LoVo (cell line): ENCODE measurements at regions not wholly inside any gene's neighbourhood (a gene's known extent, or its start where the extent isn't known, plus 50 kb on each side); places are given as distances from the start of the nearest gene placed in this dataset.
"Not testable (repeated sequence)": the region's sequence is repeated elsewhere in the genome, so short reads cannot be mapped to it uniquely, and the experiment has no call there.

Experiments
- DNase-seq: peaks from one replicate; pipeline ENCODE4 v3.0.0-alpha.2; 2016; ENCODE audit warnings: low spot score

DNA sequence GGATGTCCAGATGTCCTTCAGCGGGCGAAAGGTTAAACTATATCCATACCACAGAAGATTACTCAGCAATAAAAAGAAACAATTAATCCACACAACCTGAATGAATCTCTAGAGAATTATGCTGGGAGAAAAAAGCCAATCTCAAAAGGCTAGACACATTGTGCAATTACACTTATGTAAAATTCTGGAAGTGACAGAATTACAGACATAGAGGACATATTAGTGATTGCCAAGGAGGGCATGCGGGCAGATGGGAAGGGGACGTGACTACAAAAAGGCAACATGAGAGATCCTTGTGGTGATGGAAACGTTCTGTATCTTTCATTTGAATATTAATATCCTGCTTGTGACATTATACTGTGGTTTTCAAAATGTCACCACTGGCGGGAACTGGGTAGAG lies 103.5 kb upstream of the BMAL1 start:
- DNase-seq, result no peak

GRCh38 chr11:13183094-13183825 lies 94.3 kb upstream of the BMAL1 start:
- peak; percentile 52 for DNase-seq

- DNase-seq, result no peak
Measured at GRCh38 chr11:13183826-13184196, 93.8 kb upstream of the BMAL1 start.

GRCh38 chr11:13184295-13184794 lies 93.2 kb upstream of the BMAL1 start:
- no peak for DNase-seq

DNA sequence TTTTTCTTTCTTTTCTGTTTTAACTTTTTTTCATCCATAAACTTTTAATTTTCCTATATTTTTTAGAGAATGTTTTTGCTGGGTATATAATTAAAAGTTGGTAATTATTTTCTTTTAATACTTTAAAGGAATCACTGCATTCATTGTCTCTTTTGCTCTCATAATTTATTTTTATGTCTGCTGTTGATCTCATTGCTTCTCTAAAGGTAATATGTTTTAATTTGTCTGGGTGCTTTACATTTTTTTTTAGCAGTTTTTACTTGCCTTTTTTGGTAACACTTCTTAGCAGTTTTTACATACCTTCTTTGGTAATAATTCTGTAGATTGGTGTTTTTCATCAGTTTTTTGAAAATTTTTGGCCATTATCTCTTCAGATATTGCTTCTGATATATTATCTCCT lies 89.4 kb upstream of the BMAL1 start:
- no peak for DNase-seq

GRCh38 chr11:13189561-13190426 lies 87.8 kb upstream of the BMAL1 start:
- no peak for DNase-seq

DNA sequence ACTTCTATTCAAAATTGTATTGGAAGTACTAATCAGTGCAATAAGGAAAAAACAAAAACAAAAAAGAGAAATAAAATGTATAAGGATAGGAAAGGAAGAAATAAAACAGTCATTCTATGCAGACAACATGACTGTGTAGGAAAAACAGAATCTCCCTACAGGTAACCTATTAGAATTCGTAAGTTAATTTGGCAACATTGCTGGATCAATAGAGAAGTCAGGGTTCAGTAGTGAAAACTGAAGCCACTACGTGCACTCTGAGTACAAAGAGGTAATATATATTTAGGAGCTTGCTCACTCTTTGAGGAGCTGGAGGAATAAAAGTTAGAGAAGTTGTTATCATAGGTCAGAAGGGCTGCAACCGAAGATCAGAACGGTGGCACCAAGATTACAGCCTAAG lies 84.0 kb upstream of the BMAL1 start:
- DNase-seq, result no peak

- not testable (repeated sequence) for DNase-seq
Measured at GRCh38 chr11:13197374-13197773, 80.2 kb upstream of the BMAL1 start.

- no peak for DNase-seq
Measured at GRCh38 chr11:13205486-13205885, 72.1 kb upstream of the BMAL1 start.

GRCh38 chr11:13206086-13206640 lies 71.4 kb upstream of the BMAL1 start:
- DNase-seq, result no peak

- DNase-seq, result no peak
Measured at GRCh38 chr11:13207270-13207664, 70.3 kb upstream of the BMAL1 start.

GRCh38 chr11:13207665-13208594 lies 69.7 kb upstream of the BMAL1 start:
- peak; percentile 52 for DNase-seq

DNA sequence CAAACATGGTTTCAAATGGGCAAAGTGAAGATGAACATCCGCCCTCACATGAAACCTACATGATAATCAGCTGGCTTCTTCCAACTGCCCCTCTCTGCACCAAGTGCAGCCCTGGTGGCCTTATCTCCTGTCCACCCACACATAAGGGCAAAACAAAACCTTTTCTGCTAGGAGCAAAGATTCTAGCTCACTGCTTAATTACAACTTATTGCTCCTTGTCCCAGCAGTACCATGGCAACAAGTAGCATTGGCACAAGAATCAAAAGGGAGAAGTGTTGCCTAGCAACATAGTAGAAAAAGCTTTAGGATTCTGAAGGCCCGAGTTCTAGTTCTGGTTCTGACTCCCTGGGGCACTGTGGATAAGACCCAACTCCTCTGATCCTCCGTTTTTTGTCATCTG lies 68.7 kb upstream of the BMAL1 start:
- no peak for DNase-seq

GRCh38 chr11:13209379-13209778 lies 68.2 kb upstream of the BMAL1 start:
- DNase-seq, result no peak

DNA sequence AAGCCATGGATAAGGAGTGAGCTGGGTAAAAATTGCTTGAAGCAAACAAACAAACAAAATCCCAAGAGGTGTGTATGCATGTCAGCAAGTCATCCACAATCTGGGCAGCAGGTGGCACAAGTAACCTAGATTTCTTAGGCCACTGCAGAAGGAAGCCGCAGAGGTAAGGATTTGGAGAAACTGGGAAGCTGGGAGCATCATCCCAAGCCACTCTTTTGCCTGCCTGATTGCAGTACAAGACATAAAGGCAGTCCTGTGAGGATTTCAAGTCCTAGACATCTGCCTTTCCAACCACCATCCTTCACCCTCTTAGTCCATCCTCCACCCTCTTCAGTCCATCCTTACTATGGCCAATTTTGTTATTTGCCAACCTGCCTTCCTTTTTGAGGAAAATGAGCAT lies 67.2 kb upstream of the BMAL1 start:
- DNase-seq, result peak; percentile 70

DNA sequence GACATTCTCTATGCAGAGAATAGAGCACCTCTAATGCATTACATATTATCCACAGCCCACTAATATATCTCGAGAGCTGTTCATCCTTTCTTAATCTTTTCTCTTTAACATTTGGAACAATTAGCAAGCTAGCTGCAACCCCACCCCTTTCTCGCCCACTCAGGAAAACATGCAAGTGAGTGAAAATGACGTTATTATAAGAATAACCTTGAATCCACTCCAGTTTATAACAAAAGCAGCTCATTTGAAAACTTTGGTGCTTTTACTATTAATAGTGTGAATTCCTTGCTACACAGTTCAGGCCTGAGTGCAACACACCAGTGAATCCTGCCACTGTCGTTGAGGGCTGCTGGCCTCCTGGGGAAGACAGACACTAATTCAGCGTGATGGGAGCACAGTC lies 63.3 kb upstream of the BMAL1 start:
- no peak for DNase-seq

GRCh38 chr11:13215149-13215548 lies 62.4 kb upstream of the BMAL1 start:
- no peak for DNase-seq

DNA sequence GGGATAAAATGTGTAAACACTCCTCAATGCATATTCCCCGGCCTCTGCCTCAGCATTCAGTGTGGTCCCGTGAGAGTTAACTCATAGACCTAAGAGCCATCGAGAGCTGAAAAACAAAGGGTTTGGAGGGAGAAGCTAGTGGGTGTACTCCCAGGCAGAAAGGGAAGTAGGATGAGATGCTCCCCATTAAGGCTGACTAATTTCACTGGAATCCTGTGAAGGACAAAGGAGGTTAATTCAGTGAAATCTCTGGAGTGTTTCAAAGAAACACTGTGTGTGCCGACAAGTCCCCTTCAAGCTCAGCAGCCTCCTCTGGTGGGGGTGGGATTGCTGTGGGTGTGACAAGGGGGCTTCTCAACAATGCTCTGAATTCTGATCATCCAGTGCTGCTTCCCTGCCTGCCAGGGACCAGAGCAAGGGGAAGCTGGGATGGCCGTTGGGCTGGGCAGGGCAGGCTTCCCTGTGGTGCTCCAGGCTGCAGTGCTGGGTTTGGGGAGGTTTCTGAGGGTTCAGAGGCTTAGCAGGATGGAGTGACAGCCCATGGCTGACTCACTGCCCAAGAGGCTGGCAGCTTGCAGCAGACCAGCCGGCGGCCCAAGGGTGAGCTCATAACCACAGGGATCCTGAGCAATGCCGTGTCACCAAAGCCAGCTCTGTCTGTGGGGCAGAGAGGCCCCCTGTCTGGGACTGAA lies 61.4 kb upstream of the BMAL1 start:
- peak; percentile 65 for DNase-seq

DNA sequence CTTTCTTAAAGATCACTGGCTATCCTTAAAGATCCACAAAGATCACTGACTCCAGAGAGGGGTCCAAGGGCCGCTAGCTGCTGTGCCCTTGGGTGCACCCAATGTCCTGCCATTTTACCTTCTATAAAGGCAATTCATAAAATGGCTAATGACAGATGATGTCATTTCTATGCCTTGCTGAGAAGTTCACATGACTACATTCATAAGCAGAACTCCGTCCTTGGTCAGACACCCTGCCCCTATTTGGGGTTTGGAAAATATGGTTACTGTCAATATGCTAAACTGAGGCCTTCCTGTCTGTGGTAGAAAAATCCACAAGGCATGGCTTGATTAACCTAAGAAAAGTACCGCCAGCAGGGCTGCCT lies 60.9 kb upstream of the BMAL1 start:
- DNase-seq, result no peak

DNA sequence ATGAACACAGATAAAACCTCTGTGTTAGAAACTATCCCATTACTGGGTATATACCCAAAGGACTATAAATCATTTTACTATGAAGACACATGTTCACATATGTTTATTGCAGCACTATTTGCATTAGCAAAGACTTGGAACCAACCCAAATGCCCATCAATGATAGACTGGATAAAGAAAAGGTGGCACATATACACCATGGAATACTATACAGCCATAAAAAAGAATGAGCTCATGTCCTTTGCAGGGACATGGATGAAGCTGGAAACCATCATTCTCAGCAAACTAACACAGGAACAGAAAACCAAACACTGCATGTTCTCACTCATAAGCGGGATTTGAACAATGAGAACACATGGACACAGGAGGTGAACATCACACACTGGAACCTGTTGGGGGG lies 58.9 kb upstream of the BMAL1 start:
- not testable (repeated sequence) for DNase-seq

- no peak for DNase-seq
Measured at GRCh38 chr11:13220148-13220547, 57.4 kb upstream of the BMAL1 start.
